ENCODE measurements at regions not wholly inside any gene's neighbourhood (a gene's known extent, or its start where the extent isn't known, plus 50 kb on each side); places are given as distances from the start of the nearest gene placed in this dataset.

GRCh38 chr12:75831402-75831801 lies 200.2 kb downstream of the PHLDA1 start:
- no peak for TF ChIP-seq CTCF (IDR thresholded peaks at IDR 0.05 in 8 of 11, conservative IDR thresholded peaks at IDR 0.05 in 3 of 11)
- no peak for TF ChIP-seq POLR2A (IDR thresholded peaks at IDR 0.05)

All from spleen (tissue), 7 donors.